ENCODE measurements at regions not wholly inside any gene's neighbourhood (a gene's known extent, or its start where the extent isn't known, plus 50 kb on each side); places are given as distances from the start of the nearest gene placed in this dataset.
"Not testable (repeated sequence)": the region's sequence is repeated elsewhere in the genome, so short reads cannot be mapped to it uniquely, and the experiment has no call there.

GRCh38 chr2:136327162-136327852, 209.4 kb upstream of the CXCR4 start:
- peak; percentile 64 to 82 (median 65) for DNase-seq (ENCODE audit: low read depth in 3 of 3)

- DNase-seq (ENCODE audit: low read depth in 3 of 3): no peak
These were observed 207.9 kb upstream of the CXCR4 start for GRCh38 chr2:136325844-136326331.

- DNase-seq (ENCODE audit: low read depth in 3 of 3): no peak
These were observed 207.0 kb upstream of the CXCR4 start for GRCh38 chr2:136324966-136325365.

DNA sequence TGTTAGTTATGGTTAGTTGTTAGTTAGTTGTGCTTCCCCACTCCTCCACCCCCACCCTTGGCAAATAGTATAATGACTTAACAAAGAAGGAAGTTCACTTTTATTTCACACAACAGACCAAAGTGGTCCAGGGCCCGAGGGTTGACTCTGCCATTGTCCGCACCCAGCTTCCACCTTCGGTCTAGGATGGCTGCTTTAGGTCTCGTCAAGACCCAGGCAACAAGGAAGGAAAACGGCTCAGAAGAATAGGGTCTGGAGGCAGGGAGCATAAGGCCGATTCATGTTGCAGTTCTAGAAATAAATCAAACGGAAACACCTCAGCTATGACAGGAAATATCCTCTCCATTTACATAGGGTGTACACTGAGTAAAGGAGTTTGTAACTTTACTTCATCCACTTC, 206.0 kb upstream of the CXCR4 start:
- no peak for DNase-seq (ENCODE audit: low read depth in 3 of 3)

DNA sequence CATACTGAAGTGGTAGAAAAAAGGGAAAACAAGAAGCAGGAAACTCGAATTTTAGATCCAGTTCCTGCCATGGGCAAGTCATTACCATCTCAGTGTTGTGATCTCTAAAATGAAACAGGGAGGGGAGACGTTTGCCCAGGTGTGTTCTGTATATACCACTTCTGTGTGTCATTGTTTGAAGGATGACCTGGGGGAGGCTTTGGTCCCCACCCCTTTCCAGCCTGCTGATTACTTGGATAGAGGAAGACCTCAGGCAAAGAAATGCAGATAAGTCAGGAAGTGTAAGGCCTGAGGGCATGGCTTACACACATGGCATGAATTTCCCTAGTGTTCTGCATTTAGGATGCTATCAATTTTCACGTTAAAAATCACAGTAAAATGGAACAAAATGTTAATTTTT, 205.2 kb upstream of the CXCR4 start:
- DNase-seq (ENCODE audit: low read depth in 3 of 3): no peak

- no peak for DNase-seq (ENCODE audit: low read depth in 3 of 3)
These were observed 204.5 kb upstream of the CXCR4 start for GRCh38 chr2:136322428-136322827.

GRCh38 chr2:136319651-136320050, 201.7 kb upstream of the CXCR4 start:
- no peak for DNase-seq (ENCODE audit: low read depth in 3 of 3)

DNA sequence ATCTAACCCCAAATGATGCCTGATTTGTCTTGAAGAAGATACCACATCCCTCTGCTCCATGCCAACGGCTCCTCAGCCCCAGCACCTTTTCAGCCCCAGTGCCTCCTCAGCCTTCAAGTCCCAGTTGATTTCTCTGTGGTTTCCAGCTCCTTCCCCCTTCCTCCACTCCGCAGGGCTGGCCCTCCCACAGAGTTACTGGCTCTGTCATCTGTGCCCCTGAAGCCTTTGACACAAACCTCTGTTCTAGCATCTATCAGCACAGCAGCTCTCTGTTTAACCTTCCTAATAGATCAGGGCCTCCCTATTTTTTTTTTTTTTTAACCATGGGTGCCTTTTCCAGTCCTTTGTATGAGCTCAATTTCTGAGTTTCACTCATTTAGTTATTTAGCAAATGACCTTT, 201.3 kb upstream of the CXCR4 start:
- DNase-seq (ENCODE audit: low read depth in 3 of 3): no peak

DNA sequence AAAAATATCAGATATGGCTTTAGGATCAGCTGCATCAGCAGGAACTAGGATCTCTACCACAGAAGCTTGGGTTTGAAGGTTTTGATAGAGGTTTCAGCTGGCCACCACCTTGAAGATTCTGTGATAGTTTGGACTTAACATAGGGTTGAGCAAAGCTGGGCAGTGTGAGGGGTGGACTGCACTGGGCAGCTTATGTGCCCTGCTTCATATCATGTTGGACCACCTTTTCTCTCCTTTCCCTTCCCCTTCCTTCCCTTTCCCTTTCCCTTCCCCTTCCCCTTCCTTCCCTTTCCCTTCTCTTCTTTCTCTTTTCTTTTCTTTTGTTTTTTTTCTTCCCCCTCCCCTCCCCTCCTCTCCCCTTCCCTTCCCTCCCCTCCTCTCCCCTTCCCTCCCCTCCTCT, 196.3 kb upstream of the CXCR4 start:
- DNase-seq (ENCODE audit: low read depth in 3 of 3): no peak

- not testable (repeated sequence) for DNase-seq (ENCODE audit: low read depth in 3 of 3)
These were observed 194.6 kb upstream of the CXCR4 start for GRCh38 chr2:136312568-136312967.

- DNase-seq (ENCODE audit: low read depth in 3 of 3): no peak
These were observed 193.1 kb upstream of the CXCR4 start for GRCh38 chr2:136310797-136311603.

GRCh38 chr2:136310005-136310495, 192.1 kb upstream of the CXCR4 start:
- no peak for DNase-seq (ENCODE audit: low read depth in 3 of 3)

GRCh38 chr2:136308611-136309010, 190.7 kb upstream of the CXCR4 start:
- DNase-seq (ENCODE audit: low read depth in 3 of 3): no peak

DNA sequence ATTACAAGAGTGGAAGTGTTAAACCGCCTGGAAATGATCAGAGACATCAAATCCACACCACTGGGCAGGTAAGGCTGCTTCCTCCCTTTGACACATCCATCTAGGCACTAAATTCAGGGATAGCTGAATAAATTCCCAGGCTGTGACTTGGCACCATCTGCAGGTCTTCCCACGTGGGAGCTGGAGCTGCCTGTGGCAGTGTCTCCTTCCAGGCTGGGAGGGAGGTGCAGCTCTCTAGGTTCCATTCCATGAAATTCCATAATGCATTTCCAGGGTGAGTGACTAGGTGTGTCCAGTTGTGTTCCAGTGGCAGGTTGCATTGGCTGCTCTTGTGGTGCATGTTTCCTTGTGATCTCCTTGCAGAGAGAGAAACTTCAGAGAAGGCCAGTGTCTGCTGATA, 188.9 kb upstream of the CXCR4 start:
- DNase-seq (ENCODE audit: low read depth in 3 of 3): no peak

- peak; percentile 36 to 70 (median 56) for DNase-seq (ENCODE audit: low read depth in 3 of 3)
These were observed 187.7 kb upstream of the CXCR4 start for GRCh38 chr2:136305517-136306192.

- DNase-seq (ENCODE audit: low read depth in 3 of 3): no peak
These were observed 183.1 kb upstream of the CXCR4 start for GRCh38 chr2:136301006-136301405.

DNA sequence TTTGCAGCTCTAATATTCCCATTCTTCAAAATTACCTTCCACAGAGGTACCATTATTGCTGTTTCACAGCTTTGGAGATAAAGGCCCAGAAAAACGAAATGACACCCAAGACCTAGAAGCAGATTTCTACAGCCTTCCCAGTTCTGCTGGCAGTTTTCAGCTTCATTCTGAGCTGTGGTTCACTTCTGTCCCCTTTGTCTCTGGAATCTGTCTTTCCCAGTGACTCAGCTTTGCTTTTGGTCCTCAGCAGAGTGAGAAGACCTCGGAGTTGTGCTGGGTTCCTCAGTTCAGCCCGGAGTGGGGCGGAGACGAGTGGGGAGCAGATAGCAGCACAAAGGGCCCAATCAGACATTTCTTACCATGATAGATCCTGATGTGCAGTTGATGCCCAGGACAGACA, 180.7 kb upstream of the CXCR4 start:
- DNase-seq (ENCODE audit: low read depth in 3 of 3): no peak

- DNase-seq (ENCODE audit: low read depth in 3 of 3): no peak
These were observed 180.0 kb upstream of the CXCR4 start for GRCh38 chr2:136297994-136298393.

DNA sequence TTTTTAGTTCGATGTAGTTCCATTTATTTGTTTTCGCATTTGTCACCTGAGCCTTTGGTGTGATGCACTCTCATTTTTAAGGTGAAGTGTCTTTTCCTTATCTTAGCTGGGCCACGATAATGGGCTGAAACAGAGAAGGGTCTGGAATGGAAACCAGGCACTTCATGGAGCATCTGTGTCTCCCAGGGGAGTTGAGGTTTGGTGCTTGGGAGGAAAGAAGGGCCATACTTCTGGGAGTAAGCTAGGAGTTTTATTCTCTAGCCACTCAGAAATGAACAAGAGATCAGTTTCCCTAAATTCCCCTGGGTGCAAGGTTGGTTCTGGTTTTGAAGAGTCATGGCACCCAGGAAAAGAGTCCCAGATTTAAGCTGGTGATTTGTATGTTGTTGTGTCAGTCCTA, 179.4 kb upstream of the CXCR4 start:
- DNase-seq (ENCODE audit: low read depth in 3 of 3): no peak

- DNase-seq (ENCODE audit: low read depth in 3 of 3): no peak
These were observed 177.2 kb upstream of the CXCR4 start for GRCh38 chr2:136295168-136295567.

- DNase-seq (ENCODE audit: low read depth in 3 of 3): no peak
These were observed 173.9 kb upstream of the CXCR4 start for GRCh38 chr2:136291871-136292270.

DNA sequence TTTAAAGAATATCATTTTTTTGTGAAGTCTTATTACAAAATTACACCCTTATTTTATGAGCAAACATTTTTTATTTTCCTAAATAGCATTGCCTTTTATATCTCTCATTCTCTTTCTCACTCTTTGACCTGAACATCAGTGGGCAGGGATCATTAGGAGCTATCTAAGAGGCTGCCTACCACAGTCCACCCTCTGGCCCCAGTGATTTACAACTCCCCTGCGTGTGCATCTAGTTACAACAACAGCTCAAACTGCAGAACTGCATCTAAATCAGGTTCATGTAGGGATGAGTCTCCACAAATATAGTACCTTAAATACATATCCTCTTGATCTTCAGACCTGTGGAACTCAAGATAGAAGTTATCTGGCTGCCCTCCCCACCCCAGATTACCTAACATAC, 172.4 kb upstream of the CXCR4 start:
- DNase-seq (ENCODE audit: low read depth in 3 of 3): no peak
